ENCODE measurements at regions not wholly inside any gene's neighbourhood (a gene's known extent, or its start where the extent isn't known, plus 50 kb on each side); places are given as distances from the start of the nearest gene placed in this dataset.

DNA sequence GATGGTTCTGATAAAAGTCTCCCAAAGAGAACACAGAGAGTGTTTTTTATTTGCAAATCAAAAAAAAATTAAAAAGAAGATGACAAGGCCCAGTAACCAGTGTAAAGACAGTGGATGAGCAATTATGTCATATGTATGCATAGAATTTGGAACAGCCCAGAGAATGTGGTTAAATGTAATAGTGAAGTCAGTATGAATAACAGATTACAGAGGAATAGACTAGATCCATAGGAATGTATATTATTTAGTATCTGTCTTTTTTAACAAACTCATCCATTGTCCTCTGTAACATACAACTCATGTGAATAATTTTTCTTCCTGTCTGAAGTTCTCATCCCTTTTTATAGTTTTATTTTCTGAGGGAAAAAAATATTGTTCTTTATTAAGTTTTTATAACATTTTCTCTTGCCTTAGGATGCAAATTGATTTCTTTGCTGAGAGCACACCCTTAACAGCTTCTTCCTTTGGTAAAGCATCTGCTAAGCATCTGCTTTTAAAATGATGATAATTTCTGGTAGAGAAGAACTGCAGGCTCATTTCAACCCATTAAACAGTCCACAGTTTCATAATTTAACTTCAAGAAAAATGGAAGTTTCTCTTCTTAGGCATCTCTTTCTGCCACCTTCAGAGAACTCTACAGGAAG, 266.5 kb upstream of the MTNR1B start:
- TF ChIP-seq HOXB5 (CRISPR knock-in tag; IDR thresholded peaks at IDR 0.05) (no peak), NR3C1 (IDR thresholded peaks at IDR 0.05) (no peak), ZC3H11A (IDR thresholded peaks at IDR 0.05) (no peak), KDM1A (IDR thresholded peaks at IDR 0.05; ENCODE audit: low read depth) (no peak), RFX5 (IDR thresholded peaks at IDR 0.05) (no peak), JUNB (IDR thresholded peaks at IDR 0.05) (no peak), EHF (CRISPR knock-in tag; IDR thresholded peaks at IDR 0.05) (no peak), FOSB (CRISPR knock-in tag; IDR thresholded peaks at IDR 0.05) (no peak), CBX8 (IDR thresholded peaks at IDR 0.05) (no peak), NFE2L2 (conservative IDR thresholded peaks at IDR 0.05; ENCODE audit: low read length) (no peak), SREBF2 (IDR thresholded peaks at IDR 0.05) (no peak), SMC3 (IDR thresholded peaks at IDR 0.05) (no peak), HDAC2 (IDR thresholded peaks at IDR 0.05) (no peak), CHD4 (IDR thresholded peaks at IDR 0.05; ENCODE audit: borderline replicate concordance) (no peak), HOXA7 (CRISPR knock-in tag; IDR thresholded peaks at IDR 0.05) (no peak), EP300 (IDR thresholded peaks at IDR 0.05) (no peak), JUN (IDR thresholded peaks at IDR 0.05) (no peak)
- TF ChIP-seq, protein P1, sequence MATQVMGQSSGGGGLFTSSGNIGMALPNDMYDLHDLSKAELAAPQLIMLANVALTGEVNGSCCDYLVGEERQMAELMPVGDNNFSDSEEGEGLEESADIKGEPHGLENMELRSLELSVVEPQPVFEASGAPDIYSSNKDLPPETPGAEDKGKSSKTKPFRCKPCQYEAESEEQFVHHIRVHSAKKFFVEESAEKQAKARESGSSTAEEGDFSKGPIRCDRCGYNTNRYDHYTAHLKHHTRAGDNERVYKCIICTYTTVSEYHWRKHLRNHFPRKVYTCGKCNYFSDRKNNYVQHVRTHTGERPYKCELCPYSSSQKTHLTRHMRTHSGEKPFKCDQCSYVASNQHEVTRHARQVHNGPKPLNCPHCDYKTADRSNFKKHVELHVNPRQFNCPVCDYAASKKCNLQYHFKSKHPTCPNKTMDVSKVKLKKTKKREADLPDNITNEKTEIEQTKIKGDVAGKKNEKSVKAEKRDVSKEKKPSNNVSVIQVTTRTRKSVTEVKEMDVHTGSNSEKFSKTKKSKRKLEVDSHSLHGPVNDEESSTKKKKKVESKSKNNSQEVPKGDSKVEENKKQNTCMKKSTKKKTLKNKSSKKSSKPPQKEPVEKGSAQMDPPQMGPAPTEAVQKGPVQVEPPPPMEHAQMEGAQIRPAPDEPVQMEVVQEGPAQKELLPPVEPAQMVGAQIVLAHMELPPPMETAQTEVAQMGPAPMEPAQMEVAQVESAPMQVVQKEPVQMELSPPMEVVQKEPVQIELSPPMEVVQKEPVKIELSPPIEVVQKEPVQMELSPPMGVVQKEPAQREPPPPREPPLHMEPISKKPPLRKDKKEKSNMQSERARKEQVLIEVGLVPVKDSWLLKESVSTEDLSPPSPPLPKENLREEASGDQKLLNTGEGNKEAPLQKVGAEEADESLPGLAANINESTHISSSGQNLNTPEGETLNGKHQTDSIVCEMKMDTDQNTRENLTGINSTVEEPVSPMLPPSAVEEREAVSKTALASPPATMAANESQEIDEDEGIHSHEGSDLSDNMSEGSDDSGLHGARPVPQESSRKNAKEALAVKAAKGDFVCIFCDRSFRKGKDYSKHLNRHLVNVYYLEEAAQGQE (IDR thresholded peaks at IDR 0.05) = no peak
- TF ChIP-seq, protein P2, sequence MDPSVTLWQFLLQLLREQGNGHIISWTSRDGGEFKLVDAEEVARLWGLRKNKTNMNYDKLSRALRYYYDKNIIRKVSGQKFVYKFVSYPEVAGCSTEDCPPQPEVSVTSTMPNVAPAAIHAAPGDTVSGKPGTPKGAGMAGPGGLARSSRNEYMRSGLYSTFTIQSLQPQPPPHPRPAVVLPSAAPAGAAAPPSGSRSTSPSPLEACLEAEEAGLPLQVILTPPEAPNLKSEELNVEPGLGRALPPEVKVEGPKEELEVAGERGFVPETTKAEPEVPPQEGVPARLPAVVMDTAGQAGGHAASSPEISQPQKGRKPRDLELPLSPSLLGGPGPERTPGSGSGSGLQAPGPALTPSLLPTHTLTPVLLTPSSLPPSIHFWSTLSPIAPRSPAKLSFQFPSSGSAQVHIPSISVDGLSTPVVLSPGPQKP (IDR thresholded peaks at IDR 0.05; ENCODE audit: low read depth, low read length) = no peak
- TF ChIP-seq, protein P3, sequence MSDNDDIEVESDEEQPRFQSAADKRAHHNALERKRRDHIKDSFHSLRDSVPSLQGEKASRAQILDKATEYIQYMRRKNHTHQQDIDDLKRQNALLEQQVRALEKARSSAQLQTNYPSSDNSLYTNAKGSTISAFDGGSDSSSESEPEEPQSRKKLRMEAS (IDR thresholded peaks at IDR 0.05) = no peak
- H3K27ac ChIP-seq = no peak overlapping the region
- ATAC-seq (no peak), DNase-seq (ENCODE audit: low read depth in 1 of 2, low spot score in 1 of 2) (no peak), FAIRE-seq (no peak)
- ChIA-PET POLR2A (no interaction called here), CTCF (no interaction called here)
- no peaks in the 10 kb centered on the region for H3K4me1 ChIP-seq
- H3K4me3 ChIP-seq = no peak overlapping the region
- H3K4me2 ChIP-seq = no peak overlapping the region
- H3K9me3 ChIP-seq = no peaks in the 10 kb centered on the region

DNA sequence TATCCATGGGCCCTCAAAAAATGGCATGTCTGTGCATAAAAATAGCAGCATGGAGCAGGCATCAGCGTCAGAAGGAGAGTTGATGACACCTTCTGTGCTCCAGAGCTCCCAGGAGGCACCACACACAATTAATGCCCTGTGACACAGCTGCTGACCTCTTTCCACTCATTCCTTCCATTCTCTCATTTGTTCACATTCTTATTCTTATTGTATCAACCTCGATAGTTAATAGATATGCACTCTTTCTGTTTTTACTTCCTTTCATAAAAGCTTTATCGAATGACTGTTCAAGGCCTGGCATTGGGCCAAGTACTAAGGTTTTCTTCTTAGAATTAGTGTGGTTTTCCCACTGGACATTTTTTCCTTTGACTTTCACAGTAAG, 266.0 kb upstream of the MTNR1B start:
- Histone ChIP-seq H3K4me3 (no peak overlapping the region), H3K9me3 (no peaks in the 10 kb centered on the region), H3K4me1 (no peaks in the 10 kb centered on the region), H3K27ac (no peak overlapping the region), H3K4me2 (no peak overlapping the region)
- DNase-seq (ENCODE audit: low read depth in 1 of 2, low spot score in 1 of 2) = no peak
- no peak for FAIRE-seq
- CTCF ChIA-PET = no interaction called here
- no peak for TF ChIP-seq RAD21 (conservative IDR thresholded peaks at IDR 0.05 in 1 of 2, IDR thresholded peaks at IDR 0.05 in 1 of 2)
- TF ChIP-seq GATA3 (IDR thresholded peaks at IDR 0.05; ENCODE audit: borderline replicate concordance) = no peak
- no peak for ATAC-seq
- POLR2A ChIA-PET = no interaction called here
- 26% methylated on average over 3 of the region's 3 CpGs for WGBS (ENCODE audit: missing lambda C conversion rate)

DNA sequence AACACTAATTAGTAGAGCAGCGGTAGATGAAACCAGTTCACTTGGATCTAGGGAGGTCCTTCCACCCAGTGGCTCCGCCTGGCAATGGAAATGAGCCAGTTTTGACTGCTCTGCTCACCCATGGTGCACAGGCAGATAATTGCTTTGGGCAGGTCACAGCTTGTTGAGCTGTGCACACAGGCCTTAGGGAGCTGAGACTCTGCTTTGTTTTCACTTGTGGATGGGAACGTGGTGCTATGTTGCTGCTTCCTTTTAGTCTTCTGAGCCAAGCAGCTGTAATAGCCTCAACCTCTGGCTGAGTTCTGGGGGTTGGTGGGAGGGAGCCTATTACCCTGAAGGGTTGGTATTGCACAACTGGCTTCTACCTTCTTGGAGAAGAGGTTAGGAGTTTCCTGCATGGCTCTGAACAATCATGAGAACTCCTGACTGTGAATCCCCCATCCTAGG, 262.3 kb upstream of the MTNR1B start:
- Histone ChIP-seq H3K4me2 (no peak overlapping the region), H3K27ac (no peak overlapping the region), H3K4me3 (no peak overlapping the region), H3K9me3 (no peaks in the 10 kb centered on the region), H3K4me1 (no peaks in the 10 kb centered on the region)
- no peak for DNase-seq (ENCODE audit: low read depth in 1 of 2, low spot score in 1 of 2)
- ChIA-PET CTCF (no interaction called here), POLR2A (no interaction called here)
- WGBS (ENCODE audit: missing lambda C conversion rate) = 19% methylated on average over 3 of the region's 3 CpGs
- ATAC-seq = no peak
- FAIRE-seq = no peak
- TF ChIP-seq CEBPB (IDR thresholded peaks at IDR 0.05) (no peak), HEYL (CRISPR knock-in tag; IDR thresholded peaks at IDR 0.05) (no peak), MAFK (IDR thresholded peaks at IDR 0.05; ENCODE audit: partially characterized antibody) (no peak), RAD21 (conservative IDR thresholded peaks at IDR 0.05 in 1 of 2, IDR thresholded peaks at IDR 0.05 in 1 of 2) (no peak), RFX5 (IDR thresholded peaks at IDR 0.05) (no peak), CBX8 (IDR thresholded peaks at IDR 0.05) (no peak), KDM5A (IDR thresholded peaks at IDR 0.05) (no peak), NR3C1 (IDR thresholded peaks at IDR 0.05) (no peak), FOSL2 (IDR thresholded peaks at IDR 0.05) (no peak), FOSL2 (CRISPR knock-in tag; IDR thresholded peaks at IDR 0.05) (no peak), HDAC2 (IDR thresholded peaks at IDR 0.05) (no peak), POLR2A (IDR thresholded peaks at IDR 0.05; ENCODE audit: low read length) (no peak), JUN (IDR thresholded peaks at IDR 0.05) (no peak)
- TF ChIP-seq, protein P1 (IDR thresholded peaks at IDR 0.05) = no peak
- TF ChIP-seq, protein P3 (IDR thresholded peaks at IDR 0.05) = no peak
